Superior temporal gyrus (tissue), 1 donor: ENCODE measurements at regions not wholly inside any gene's neighbourhood (a gene's known extent, or its start where the extent isn't known, plus 50 kb on each side); places are given as distances from the start of the nearest gene placed in this dataset.
"Not testable (repeated sequence)": the region's sequence is repeated elsewhere in the genome, so short reads cannot be mapped to it uniquely, and the experiment has no call there.

Experiments
- DNase-seq: peaks from one replicate; pipeline ENCODE4 v3.0.0-alpha.2; 2016; ENCODE audit errors: extremely low spot score

- not testable (repeated sequence) for DNase-seq
These were observed 137.7 kb downstream of the CRLF3 start for GRCh38 chr17:30686538-30687479.

DNA sequence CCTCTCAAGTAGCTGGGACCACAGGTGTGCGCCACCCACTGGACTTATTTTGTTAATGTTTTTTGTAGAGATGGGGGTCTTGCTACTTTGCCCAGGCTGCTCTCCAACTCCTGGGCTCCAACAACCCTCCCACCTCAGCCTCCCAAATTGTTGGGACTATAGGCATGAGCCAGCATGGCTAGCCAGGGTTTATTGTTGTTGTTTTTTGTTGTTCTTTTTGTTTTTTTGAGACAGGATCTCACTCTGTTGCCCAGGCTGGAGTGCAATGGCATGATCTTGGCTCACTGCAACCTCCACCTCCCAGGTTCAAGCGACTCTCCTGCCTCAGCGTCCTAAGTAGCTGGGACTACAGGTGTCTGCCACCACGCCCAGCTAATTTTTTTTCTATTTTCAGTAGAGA, 142.2 kb downstream of the CRLF3 start:
- DNase-seq = not testable (repeated sequence)

DNA sequence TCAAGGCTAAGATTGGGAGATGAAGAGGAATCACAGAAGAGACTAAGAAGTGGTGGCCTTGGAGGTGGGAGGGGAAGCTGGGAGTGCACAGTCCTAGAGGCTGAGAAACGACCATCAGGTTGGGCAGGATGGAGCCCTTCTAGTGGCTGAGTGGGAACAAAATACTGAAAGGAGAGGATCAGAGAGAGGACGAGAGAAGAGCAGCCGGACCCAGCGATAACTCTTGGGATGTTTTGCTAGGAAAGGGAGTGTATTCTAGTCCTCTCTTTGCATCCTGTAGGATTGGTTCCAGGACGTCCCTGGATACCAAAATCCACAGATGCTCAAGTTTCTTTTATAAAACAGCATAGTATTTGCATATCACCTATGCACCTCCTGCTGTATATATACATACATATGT, 143.8 kb downstream of the CRLF3 start:
- not testable (repeated sequence) for DNase-seq

- DNase-seq = no peak
These were observed 146.8 kb downstream of the CRLF3 start for GRCh38 chr17:30677550-30678249.

- not testable (repeated sequence) for DNase-seq
These were observed 148.6 kb downstream of the CRLF3 start for GRCh38 chr17:30675777-30676492.

- not testable (repeated sequence) for DNase-seq
These were observed 155.3 kb downstream of the CRLF3 start for GRCh38 chr17:30669217-30669649.

- not testable (repeated sequence) for DNase-seq
These were observed 155.9 kb downstream of the CRLF3 start for GRCh38 chr17:30668360-30669181.

- not testable (repeated sequence) for DNase-seq
These were observed 156.7 kb downstream of the CRLF3 start for GRCh38 chr17:30667657-30668359.

- DNase-seq = not testable (repeated sequence)
These were observed 157.4 kb downstream of the CRLF3 start for GRCh38 chr17:30666838-30667656.

DNA sequence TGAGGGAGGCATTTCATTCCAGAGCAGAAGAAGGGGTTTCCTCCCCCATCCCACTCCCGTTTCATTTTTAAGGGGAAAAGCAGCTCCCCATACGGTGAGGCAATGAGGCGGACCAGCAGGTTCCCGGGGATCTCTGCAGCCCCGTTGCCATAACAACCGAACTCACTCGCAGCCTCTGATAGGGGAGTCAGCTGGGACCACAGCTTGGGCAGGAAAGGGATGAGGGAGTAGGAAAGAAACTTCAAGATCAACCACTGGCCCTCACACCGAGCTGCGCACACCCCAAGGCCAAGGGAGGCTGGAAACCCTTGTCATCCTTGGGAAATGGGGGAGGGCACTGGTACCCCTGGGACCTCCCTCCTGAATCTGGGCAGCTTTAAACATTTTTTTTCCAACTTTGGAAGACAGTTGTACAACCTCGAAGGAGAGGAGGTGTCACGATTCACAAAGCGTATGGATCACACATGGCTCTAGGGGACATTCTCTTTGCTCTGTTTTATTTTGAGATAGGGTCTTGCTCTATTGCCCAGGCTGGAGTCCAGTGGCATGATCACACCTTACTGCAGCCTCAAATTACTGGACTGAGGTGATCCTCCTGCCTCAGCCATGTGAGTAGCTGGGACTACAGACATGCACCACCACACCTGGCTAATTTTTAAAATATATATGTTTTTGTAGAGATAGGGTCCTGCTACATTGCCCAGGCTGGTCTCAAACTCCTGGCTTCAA, 160.6 kb downstream of the CRLF3 start:
- not testable (repeated sequence) for DNase-seq

DNA sequence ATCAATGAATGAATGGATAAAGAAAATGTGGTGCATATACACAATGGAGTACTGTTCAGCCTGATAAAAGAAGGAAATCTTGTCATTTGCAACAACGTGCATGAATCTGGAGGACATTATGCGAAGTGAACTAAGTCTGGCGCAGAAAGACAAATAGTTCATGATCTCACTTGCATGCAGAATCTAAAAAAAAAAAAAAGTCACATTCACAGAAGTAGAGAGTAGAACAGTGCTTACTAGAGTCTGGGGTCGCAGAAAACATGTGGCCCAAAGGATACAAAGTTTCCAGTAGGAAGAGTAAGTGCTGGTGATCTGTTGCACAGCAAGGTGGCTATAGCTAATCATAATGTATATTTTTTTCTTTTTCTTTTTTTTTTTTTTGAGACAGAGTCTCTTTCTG, 167.3 kb downstream of the CRLF3 start:
- DNase-seq = not testable (repeated sequence)

- DNase-seq = not testable (repeated sequence)
These were observed 171.5 kb downstream of the CRLF3 start for GRCh38 chr17:30653038-30653437.

GRCh38 chr17:30650149-30650548, 172.9 kb downstream of the GOSR1 start:
- DNase-seq = not testable (repeated sequence)

GRCh38 chr17:30648015-30648620, 170.9 kb downstream of the GOSR1 start:
- DNase-seq = not testable (repeated sequence)

GRCh38 chr17:30645875-30646274, 168.7 kb downstream of the GOSR1 start:
- not testable (repeated sequence) for DNase-seq

DNA sequence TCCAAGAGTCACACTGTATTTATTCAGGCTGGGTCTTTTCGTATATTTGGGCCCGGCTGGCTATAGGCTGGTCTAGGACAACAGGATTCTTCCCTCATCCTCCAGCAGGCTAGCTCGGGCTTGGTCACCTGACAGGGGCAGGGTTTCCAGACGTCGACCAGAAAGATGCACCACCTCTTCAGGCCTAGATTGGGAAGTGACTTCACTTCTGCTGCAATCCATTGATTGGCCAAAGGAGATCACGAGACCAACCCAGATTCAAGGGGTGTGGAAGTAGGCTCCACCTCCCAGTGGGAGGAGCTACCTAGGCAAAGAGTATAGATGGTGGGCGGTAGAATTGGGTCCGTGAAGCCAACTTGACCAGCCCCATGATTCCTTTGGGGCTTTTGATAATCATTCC, 167.5 kb downstream of the GOSR1 start:
- not testable (repeated sequence) for DNase-seq

- DNase-seq = not testable (repeated sequence)
These were observed 167.1 kb downstream of the GOSR1 start for GRCh38 chr17:30644287-30644686.

GRCh38 chr17:30641428-30641827, 164.2 kb downstream of the GOSR1 start:
- not testable (repeated sequence) for DNase-seq
